HepG2 (cell line): ENCODE measurements at regions not wholly inside any gene's neighbourhood (a gene's known extent, or its start where the extent isn't known, plus 50 kb on each side); places are given as distances from the start of the nearest gene placed in this dataset.

ENCODE experiments used
- ATAC-seq: fragments of 200-7000 bp; cut with Tn5 transposase; 3 replicates; pipeline ENCODE4 v1.9.1; 2020; ENCODE audit warnings: mild to moderate bottlenecking, moderate library complexity
- BruUV-seq: library from RNA; stranded (reverse); fragments of 400-500 nt; replicated peaks from 2 replicates; lab custom pipeline; 2021; lab: Mats Ljungman, UMichigan
- CTCF ChIA-PET: fragments of 300-600 bp; formaldehyde crosslinking; extraction: SDS; loops from one replicate; lab custom pipeline; 2021; ENCODE audit warnings: low total read pairs, inconsistent platforms, low intra/inter-chr PET ratio; lab: Yijun Ruan, JAX
- POLR2A ChIA-PET: fragments of 350-600 bp; sonication (Branson Sonifier 250); formaldehyde crosslinking; loops from one replicate; lab custom pipeline; 2020; ENCODE audit warnings: antibody characterized with exemption, inconsistent platforms; lab: Yijun Ruan, JAX
- DNase-seq: peaks from one replicate; pipeline ENCODE4 v3.0.0-alpha.2; 2015; ENCODE audit warnings: low spot score
- FAIRE-seq: peaks from 3 replicates; lab custom pipeline; 2011; peaks lifted over from hg19 to GRCh38; lab: Jason Lieb, UNC
- H2AFZ ChIP-seq: one replicate; pipeline ENCODE4 v1.6.1; 2011; ENCODE audit warnings: low read length, inconsistent platforms
- H3K27ac ChIP-seq: fragments of 300-600 bp; 3 replicates; pipeline ENCODE4 v1.8.0; 2011; ENCODE audit warnings: mixed run types, mild to moderate bottlenecking, mixed read lengths, low read length, inconsistent platforms; ENCODE audit not compliant: insufficient read depth; ENCODE audit errors: extremely low read length
- H3K27me3 ChIP-seq, 2 experiments: fragments of 200-600 bp in 1 of 2; 2 replicates in 1 of 2; 3 replicates in 1 of 2; pipeline versions ENCODE4 v1.6.0 to v1.8.0; 2011; ENCODE audit warnings: low read length in 2 of 2, mild to moderate bottlenecking in 2 of 2, moderate library complexity in 2 of 2, inconsistent platforms in 1 of 2; ENCODE audit not compliant: insufficient read depth in 2 of 2, control insufficient read depth in 1 of 2
- H3K36me3 ChIP-seq, 2 experiments: fragments of 200-600 bp in 1 of 2; replicated peaks in 1 of 2; 2 replicates in 1 of 2; 3 replicates in 1 of 2; pipeline versions ENCODE4 v1.5.1 to v1.8.0; 2011; ENCODE audit warnings: low read length in 2 of 2, inconsistent platforms in 1 of 2; ENCODE audit not compliant: insufficient read depth in 2 of 2, control insufficient read depth in 1 of 2
- H3K4me1 ChIP-seq: 2 replicates; pipeline ENCODE4 v1.5.1; 2012; ENCODE audit warnings: low read length, inconsistent platforms; ENCODE audit not compliant: insufficient read depth
- H3K4me2 ChIP-seq: 2 replicates; pipeline ENCODE4 v1.6.0; 2011; ENCODE audit warnings: low read depth, low read length, inconsistent platforms
- H3K4me3 ChIP-seq, 3 experiments: fragments of 200-600 bp in 1 of 3; sonication (generic), shearing (Covaris generic) in 1 of 3; replicated peaks in 1 of 3; 2 replicates each; pipeline ENCODE4 v1.5.1; 2011 to 2016; ENCODE audit warnings: low read length in 3 of 3, inconsistent platforms in 2 of 3, low read depth in 2 of 3, mild to moderate bottlenecking in 2 of 3, control low read depth in 1 of 3, mixed read lengths in 1 of 3; ENCODE audit not compliant: insufficient read depth in 1 of 3
- H3K79me2 ChIP-seq: one replicate; pipeline ENCODE4 v1.6.1; 2011; ENCODE audit warnings: low read length, inconsistent platforms; ENCODE audit not compliant: insufficient read depth
- H3K9ac ChIP-seq: 2 replicates; pipeline ENCODE4 v1.6.0; 2011; ENCODE audit warnings: mild to moderate bottlenecking, low read depth, low read length, inconsistent platforms; ENCODE audit not compliant: insufficient read depth
- H3K9me3 ChIP-seq: 2 replicates; pipeline ENCODE4 v1.5.1; 2012; ENCODE audit warnings: mild to moderate bottlenecking, low read length
- H4K20me1 ChIP-seq: 2 replicates; pipeline ENCODE4 v1.6.0; 2011; ENCODE audit warnings: inconsistent platforms, mild to moderate bottlenecking, low read length, moderate library complexity; ENCODE audit not compliant: insufficient read depth
- ARNT ChIP-seq: fragments of 450-650 bp; IDR thresholded peaks from 2 replicates; pipeline ENCODE4 v1.6.1; 2017
- CEBPB ChIP-seq: IDR thresholded peaks from 2 replicates; pipeline ENCODE4 v1.6.1; 2011; ENCODE audit warnings: low read depth, low read length, improper control_type of control experiment, borderline replicate concordance
- GTF3A ChIP-seq: sonication (generic); formaldehyde crosslinking; conservative IDR thresholded peaks from 2 replicates; pipeline ENCODE4 v1.4.0; 2020; ENCODE audit warnings: mild to moderate bottlenecking, missing genetic modification reagents
- PCBP2 ChIP-seq: fragments of 200-400 bp; formaldehyde crosslinking; optimal IDR thresholded peaks from 2 replicates; pipeline ENCODE3; 2018; ENCODE audit warnings: low read length, low read depth; ENCODE audit not compliant: poor library complexity, severe bottlenecking
- SIN3B ChIP-seq: fragments of 150-350 bp; IDR thresholded peaks from 2 replicates; pipeline ENCODE4 v1.6.1; 2014; ENCODE audit warnings: low read length
- SPEN ChIP-seq: sonication (generic); formaldehyde crosslinking; IDR thresholded peaks from 2 replicates; pipeline ENCODE4 v1.5.1; 2020; ENCODE audit warnings: low read depth, mild to moderate bottlenecking, missing genetic modification reagents
- ZBTB33 ChIP-seq: sonication (generic); formaldehyde crosslinking; IDR thresholded peaks from 2 replicates; pipeline ENCODE4 v1.4.0; 2020; ENCODE audit warnings: missing genetic modification reagents
- ZNF574 ChIP-seq: sonication (generic); formaldehyde crosslinking; IDR thresholded peaks from 2 replicates; pipeline ENCODE4 v1.4.0; 2020; ENCODE audit warnings: missing genetic modification reagents
- ZNF724P ChIP-seq: sonication (generic); formaldehyde crosslinking; IDR thresholded peaks from 2 replicates; pipeline ENCODE4 v1.8.0; 2022; ENCODE audit warnings: missing genetic modification reagents, borderline replicate concordance
- WGBS: methylation state at CpG from one replicate; pipeline ENCODE4 v1.1.6; 2017; ENCODE audit warnings: low lambda C conversion rate; 5-methylcytosine and 5-hydroxymethylcytosine counted together
- in situ Hi-C: cut with HindIII; loops from 2 replicates; pipeline ENCODE4 v1.10.0; 2017; ENCODE audit warnings: low pct_unique_long_range_greater_than_20kb; ENCODE audit not compliant: extremely low pct_ligation_motif_present
- intact Hi-C: fragments of 100-400 bp; cut with micrococcal nuclease; formaldehyde crosslinking; loops from one replicate; pipeline ENCODE4 v1.10.0; 2022; ENCODE audit not compliant: unreplicated experiment

- intact Hi-C loops (no loop called here), in situ Hi-C loops (no loop called here)
- no TSS peak for BruUV-seq
These were observed 293.6 kb upstream of the PITX2 start for GRCh38 chr4:110916505-110916904.

More at GRCh38 chr4:110916505-110916904, 293.6 kb upstream of the PITX2 start:
- Histone ChIP-seq H3K4me2 (no peak overlapping the region), H3K27ac (no peak overlapping the region), H3K9me3 (no peaks in the 10 kb centered on the region), H4K20me1 (no peaks in the 10 kb centered on the region), H3K79me2 (no peaks in the 10 kb centered on the region), H3K4me1 (no peaks in the 10 kb centered on the region), H3K27me3 (no peaks in the 10 kb centered on the region), H3K9ac (no peak overlapping the region), H3K4me3 (no peak overlapping the region), H3K36me3 (no peaks in the 10 kb centered on the region), H2AFZ (no peak overlapping the region)
- ChIA-PET POLR2A (no interaction called here), CTCF (no interaction called here)
- DNase-seq (no peak), FAIRE-seq (no peak), ATAC-seq (no peak)
- TF ChIP-seq ZNF574 (no peak), GTF3A (CRISPR knock-in tag) (no peak), SPEN (CRISPR knock-in tag) (no peak), PCBP2 (no peak), CEBPB (no peak), ZBTB33 (CRISPR knock-in tag) (no peak), ZNF724P (CRISPR knock-in tag) (no peak), ARNT (no peak), SIN3B (no peak)
- under 1% methylated on average over 2 of the region's 2 CpGs for WGBS
